NCI-H748 (cell line): ENCODE measurements at regions not wholly inside any gene's neighbourhood (a gene's known extent, or its start where the extent isn't known, plus 50 kb on each side); places are given as distances from the start of the nearest gene placed in this dataset.
"Not testable (repeated sequence)": the region's sequence is repeated elsewhere in the genome, so short reads cannot be mapped to it uniquely, and the experiment has no call there.

ENCODE experiments used
- DNase-seq: peaks from one replicate; lab custom pipeline; 2025; ENCODE audit not compliant: unreplicated experiment; lab: John Stamatoyannopoulos, UW

GRCh38 chr13:109288151-109288709 is 498.2 kb downstream of the IRS2 start:
- no peak for DNase-seq

GRCh38 chr13:109287553-109287952 is 498.8 kb downstream of the IRS2 start:
- no peak for DNase-seq

- no peak for DNase-seq
Measured at GRCh38 chr13:109285586-109285985, 500.8 kb downstream of the IRS2 start.

- no peak for DNase-seq
Measured at GRCh38 chr13:109281903-109282635, 504.3 kb downstream of the IRS2 start.

- DNase-seq = no peak
Measured at GRCh38 chr13:109281017-109281902, 505.1 kb downstream of the IRS2 start.

GRCh38 chr13:109276261-109276660 is 510.1 kb downstream of the IRS2 start:
- DNase-seq = no peak

GRCh38 chr13:109275852-109276251 is 510.5 kb downstream of the IRS2 start:
- DNase-seq = peak; percentile 52

GRCh38 chr13:109275139-109275745 is 511.1 kb downstream of the IRS2 start:
- DNase-seq = no peak

- no peak for DNase-seq
Measured at GRCh38 chr13:109274188-109274821, 512.1 kb downstream of the IRS2 start.

GRCh38 chr13:109273326-109273751 is 513.0 kb downstream of the IRS2 start:
- DNase-seq = no peak

- no peak for DNase-seq
Measured at GRCh38 chr13:109272595-109273325, 513.6 kb downstream of the IRS2 start.

GRCh38 chr13:109271555-109272541 is 514.5 kb downstream of the IRS2 start:
- DNase-seq = no peak

GRCh38 chr13:109271061-109271460 is 515.3 kb downstream of the IRS2 start:
- DNase-seq = no peak

- DNase-seq = not testable (repeated sequence)
Measured at GRCh38 chr13:109269381-109269780, 517.0 kb downstream of the IRS2 start.

- DNase-seq = not testable (repeated sequence)
Measured at GRCh38 chr13:109268492-109268891, 517.9 kb downstream of the IRS2 start.

GRCh38 chr13:109267400-109267799 is 519.0 kb downstream of the IRS2 start:
- DNase-seq = not testable (repeated sequence)

GRCh38 chr13:109265438-109265742 is 521.0 kb downstream of the IRS2 start:
- DNase-seq = not testable (repeated sequence)

GRCh38 chr13:109264603-109265437 is 521.6 kb downstream of the IRS2 start:
- DNase-seq = not testable (repeated sequence)
